ENCODE measurements at regions not wholly inside any gene's neighbourhood (a gene's known extent, or its start where the extent isn't known, plus 50 kb on each side); places are given as distances from the start of the nearest gene placed in this dataset.

DNA sequence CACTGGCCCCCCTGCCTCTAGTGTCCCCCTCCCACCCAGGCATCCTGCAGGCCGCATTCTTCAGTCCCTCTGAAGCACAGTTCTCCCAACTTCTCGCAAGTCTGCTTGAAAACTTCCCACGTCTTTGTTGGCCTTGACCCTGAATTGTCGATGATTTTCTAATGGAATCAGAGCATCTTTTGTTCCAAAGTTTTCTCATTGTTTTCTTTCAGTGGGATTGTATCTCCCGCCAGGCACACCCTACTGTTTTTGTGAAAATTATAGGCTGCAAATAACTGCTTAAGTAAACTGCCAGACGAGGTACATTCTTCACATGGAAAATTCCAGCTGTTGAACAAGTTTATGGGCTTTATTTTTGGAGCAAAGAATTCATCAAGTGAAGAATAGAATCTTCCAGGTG is 122.6 kb upstream of the SLC25A48 start:
- TF ChIP-seq CREB1 (IDR thresholded peaks at IDR 0.05; ENCODE audit: low read depth) (no peak), TAF1 (IDR thresholded peaks at IDR 0.05; ENCODE audit: low read depth) (no peak), RAD21 (IDR thresholded peaks at IDR 0.05; ENCODE audit: low read depth) (no peak), EP300 (IDR thresholded peaks at IDR 0.05; ENCODE audit: borderline replicate concordance) (no peak), YY1 (IDR thresholded peaks at IDR 0.05; ENCODE audit: low read depth) (no peak), FOXM1 (IDR thresholded peaks at IDR 0.05; ENCODE audit: borderline replicate concordance, low read depth) (no peak), NFIC (IDR thresholded peaks at IDR 0.05) (no peak), ZBTB7A (IDR thresholded peaks at IDR 0.05; ENCODE audit: low read depth) (no peak), EGR1 (IDR thresholded peaks at IDR 0.05) (no peak), CEBPB (IDR thresholded peaks at IDR 0.05) (no peak)
- TF ChIP-seq, protein P1, sequence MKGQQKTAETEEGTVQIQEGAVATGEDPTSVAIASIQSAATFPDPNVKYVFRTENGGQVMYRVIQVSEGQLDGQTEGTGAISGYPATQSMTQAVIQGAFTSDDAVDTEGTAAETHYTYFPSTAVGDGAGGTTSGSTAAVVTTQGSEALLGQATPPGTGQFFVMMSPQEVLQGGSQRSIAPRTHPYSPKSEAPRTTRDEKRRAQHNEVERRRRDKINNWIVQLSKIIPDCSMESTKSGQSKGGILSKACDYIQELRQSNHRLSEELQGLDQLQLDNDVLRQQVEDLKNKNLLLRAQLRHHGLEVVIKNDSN (IDR thresholded peaks at IDR 0.05), result no peak
- TF ChIP-seq, protein P2, sequence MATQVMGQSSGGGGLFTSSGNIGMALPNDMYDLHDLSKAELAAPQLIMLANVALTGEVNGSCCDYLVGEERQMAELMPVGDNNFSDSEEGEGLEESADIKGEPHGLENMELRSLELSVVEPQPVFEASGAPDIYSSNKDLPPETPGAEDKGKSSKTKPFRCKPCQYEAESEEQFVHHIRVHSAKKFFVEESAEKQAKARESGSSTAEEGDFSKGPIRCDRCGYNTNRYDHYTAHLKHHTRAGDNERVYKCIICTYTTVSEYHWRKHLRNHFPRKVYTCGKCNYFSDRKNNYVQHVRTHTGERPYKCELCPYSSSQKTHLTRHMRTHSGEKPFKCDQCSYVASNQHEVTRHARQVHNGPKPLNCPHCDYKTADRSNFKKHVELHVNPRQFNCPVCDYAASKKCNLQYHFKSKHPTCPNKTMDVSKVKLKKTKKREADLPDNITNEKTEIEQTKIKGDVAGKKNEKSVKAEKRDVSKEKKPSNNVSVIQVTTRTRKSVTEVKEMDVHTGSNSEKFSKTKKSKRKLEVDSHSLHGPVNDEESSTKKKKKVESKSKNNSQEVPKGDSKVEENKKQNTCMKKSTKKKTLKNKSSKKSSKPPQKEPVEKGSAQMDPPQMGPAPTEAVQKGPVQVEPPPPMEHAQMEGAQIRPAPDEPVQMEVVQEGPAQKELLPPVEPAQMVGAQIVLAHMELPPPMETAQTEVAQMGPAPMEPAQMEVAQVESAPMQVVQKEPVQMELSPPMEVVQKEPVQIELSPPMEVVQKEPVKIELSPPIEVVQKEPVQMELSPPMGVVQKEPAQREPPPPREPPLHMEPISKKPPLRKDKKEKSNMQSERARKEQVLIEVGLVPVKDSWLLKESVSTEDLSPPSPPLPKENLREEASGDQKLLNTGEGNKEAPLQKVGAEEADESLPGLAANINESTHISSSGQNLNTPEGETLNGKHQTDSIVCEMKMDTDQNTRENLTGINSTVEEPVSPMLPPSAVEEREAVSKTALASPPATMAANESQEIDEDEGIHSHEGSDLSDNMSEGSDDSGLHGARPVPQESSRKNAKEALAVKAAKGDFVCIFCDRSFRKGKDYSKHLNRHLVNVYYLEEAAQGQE (IDR thresholded peaks at IDR 0.05; ENCODE audit: low read depth), result no peak
- TF ChIP-seq, protein P3, sequence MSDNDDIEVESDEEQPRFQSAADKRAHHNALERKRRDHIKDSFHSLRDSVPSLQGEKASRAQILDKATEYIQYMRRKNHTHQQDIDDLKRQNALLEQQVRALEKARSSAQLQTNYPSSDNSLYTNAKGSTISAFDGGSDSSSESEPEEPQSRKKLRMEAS (IDR thresholded peaks at IDR 0.05), result no peak

DNA sequence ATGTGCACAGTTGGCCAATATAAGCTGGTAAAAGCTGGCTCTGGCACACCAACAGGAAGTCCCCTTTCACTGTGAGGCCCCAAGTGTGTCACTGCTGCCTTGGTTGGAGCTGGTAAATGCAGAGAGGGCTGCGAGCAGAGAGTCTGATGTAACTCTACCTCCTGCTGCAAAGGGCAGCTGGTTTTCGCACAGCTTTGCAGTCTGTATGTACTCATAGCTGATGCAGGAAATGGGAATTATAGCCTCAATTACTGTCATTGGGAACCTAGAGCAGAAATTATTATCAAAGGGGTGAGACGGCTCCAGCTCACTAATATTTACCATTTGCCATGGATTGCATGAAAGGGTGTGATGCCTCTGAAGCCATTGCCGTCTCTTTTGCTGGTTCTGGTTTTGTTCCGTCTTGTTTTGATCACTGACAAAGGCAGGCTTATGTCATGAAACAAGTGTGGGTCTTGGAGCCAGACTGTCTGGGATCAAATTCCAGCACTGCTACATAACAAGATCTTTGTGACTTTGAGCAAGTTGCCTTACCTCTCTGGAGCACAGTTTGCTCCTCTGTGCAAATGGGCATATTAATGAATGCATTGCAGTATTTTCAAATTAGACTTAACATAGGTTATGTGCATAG is 124.3 kb upstream of the SLC25A48 start:
- TF ChIP-seq YY1 (IDR thresholded peaks at IDR 0.05; ENCODE audit: low read depth) (no peak), EGR1 (IDR thresholded peaks at IDR 0.05) (no peak), FOXM1 (IDR thresholded peaks at IDR 0.05; ENCODE audit: borderline replicate concordance, low read depth) (no peak), TCF12 (IDR thresholded peaks at IDR 0.05; ENCODE audit: low read depth) (no peak), TEAD4 (IDR thresholded peaks at IDR 0.05) (no peak), EP300 (IDR thresholded peaks at IDR 0.05; ENCODE audit: borderline replicate concordance) (no peak), NFIC (IDR thresholded peaks at IDR 0.05) (no peak), ZBTB7A (IDR thresholded peaks at IDR 0.05; ENCODE audit: low read depth) (no peak), TAF1 (IDR thresholded peaks at IDR 0.05; ENCODE audit: low read depth) (no peak)
- TF ChIP-seq, protein P3 (IDR thresholded peaks at IDR 0.05), result no peak
- TF ChIP-seq, protein P2 (IDR thresholded peaks at IDR 0.05; ENCODE audit: low read depth), result no peak
- TF ChIP-seq, protein P1 (IDR thresholded peaks at IDR 0.05), result no peak

DNA sequence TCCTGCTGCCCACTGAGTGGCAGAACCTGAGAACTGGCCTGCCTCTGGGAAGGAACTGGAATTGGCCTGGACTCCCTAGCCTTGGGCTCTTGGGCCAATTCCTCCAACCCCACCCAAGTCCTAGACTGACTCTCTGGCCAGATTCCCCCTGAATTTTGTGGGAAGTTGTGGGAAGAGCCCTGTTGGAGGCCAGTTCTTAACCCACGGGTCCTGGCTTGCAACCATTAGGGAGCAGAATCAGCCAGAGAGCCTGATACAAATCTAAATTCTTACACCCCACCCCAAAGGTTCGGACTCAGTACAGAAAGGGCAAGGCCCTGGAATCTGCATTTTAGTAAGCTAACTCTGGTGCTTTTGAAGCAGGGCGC is 125.3 kb upstream of the SLC25A48 start:
- TF ChIP-seq CEBPB (IDR thresholded peaks at IDR 0.05) (no peak), FOXM1 (IDR thresholded peaks at IDR 0.05; ENCODE audit: borderline replicate concordance, low read depth) (no peak), TCF12 (IDR thresholded peaks at IDR 0.05; ENCODE audit: low read depth) (no peak), EP300 (IDR thresholded peaks at IDR 0.05; ENCODE audit: borderline replicate concordance) (no peak), CREB1 (IDR thresholded peaks at IDR 0.05; ENCODE audit: low read depth) (no peak), YY1 (IDR thresholded peaks at IDR 0.05; ENCODE audit: low read depth) (no peak), NFIC (IDR thresholded peaks at IDR 0.05) (no peak)
- TF ChIP-seq, protein P1 (IDR thresholded peaks at IDR 0.05), result no peak

DNA sequence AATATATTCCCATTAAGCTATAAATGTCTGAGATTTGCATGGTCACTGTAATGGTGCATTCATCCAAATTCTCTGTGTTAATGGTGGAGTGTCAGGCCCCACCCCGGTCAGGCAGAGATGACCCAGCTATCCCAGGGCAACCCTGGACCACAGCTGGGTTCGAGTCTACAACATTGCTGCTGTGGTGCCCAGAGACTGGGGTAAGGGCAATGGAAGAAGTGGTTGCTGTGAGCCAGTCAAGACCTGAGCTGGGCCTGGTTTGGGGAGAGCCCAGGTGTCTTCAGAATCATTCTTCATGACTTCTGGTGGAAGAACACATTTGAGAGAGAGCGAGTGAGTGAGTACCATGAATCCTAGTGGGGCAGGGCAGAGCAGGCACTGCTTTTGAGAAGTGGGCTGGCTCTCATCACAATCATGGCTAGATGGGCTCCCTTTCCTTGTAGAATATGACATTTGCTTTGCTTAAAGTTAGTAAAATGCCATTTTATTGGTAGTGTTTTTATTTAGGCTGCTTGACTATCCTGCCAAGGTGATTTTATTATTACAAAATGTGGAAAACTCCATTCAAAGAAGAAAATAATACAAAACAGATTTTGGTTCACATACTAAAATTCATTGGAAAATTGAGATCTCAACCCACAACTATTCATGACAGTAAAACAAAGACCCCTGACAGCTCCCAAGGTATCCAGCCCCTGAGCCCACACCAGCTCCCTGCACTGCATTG is 125.8 kb upstream of the SLC25A48 start:
- no peak for TF ChIP-seq FOXM1 (IDR thresholded peaks at IDR 0.05; ENCODE audit: borderline replicate concordance, low read depth)
- TF ChIP-seq EP300 (IDR thresholded peaks at IDR 0.05; ENCODE audit: borderline replicate concordance), result no peak
- no peak for TF ChIP-seq TCF12 (IDR thresholded peaks at IDR 0.05; ENCODE audit: low read depth)
- no peak for TF ChIP-seq TEAD4 (IDR thresholded peaks at IDR 0.05)
- TF ChIP-seq CEBPB (IDR thresholded peaks at IDR 0.05), result no peak
- no peak for TF ChIP-seq ZBTB7A (IDR thresholded peaks at IDR 0.05; ENCODE audit: low read depth)
- TF ChIP-seq, protein P1 (IDR thresholded peaks at IDR 0.05), result no peak
- TF ChIP-seq EGR1 (IDR thresholded peaks at IDR 0.05), result no peak
- TF ChIP-seq, protein P3 (IDR thresholded peaks at IDR 0.05), result no peak
- TF ChIP-seq CREB1 (IDR thresholded peaks at IDR 0.05; ENCODE audit: low read depth), result no peak
- no peak for TF ChIP-seq NFIC (IDR thresholded peaks at IDR 0.05)

Data from Ishikawa (cell line).